Inferior parietal cortex (tissue), 1 donor: ENCODE measurements at regions not wholly inside any gene's neighbourhood (a gene's known extent, or its start where the extent isn't known, plus 50 kb on each side); places are given as distances from the start of the nearest gene placed in this dataset.
"Not testable (repeated sequence)": the region's sequence is repeated elsewhere in the genome, so short reads cannot be mapped to it uniquely, and the experiment has no call there.

Experiments used
- DNase-seq: peaks from one replicate; pipeline ENCODE4 v3.0.0-alpha.2; 2016; ENCODE audit errors: extremely low spot score

- no peak for DNase-seq
Observed at GRCh38 chr3:165716592-165716991, 120.6 kb downstream of the BCHE start.

DNA sequence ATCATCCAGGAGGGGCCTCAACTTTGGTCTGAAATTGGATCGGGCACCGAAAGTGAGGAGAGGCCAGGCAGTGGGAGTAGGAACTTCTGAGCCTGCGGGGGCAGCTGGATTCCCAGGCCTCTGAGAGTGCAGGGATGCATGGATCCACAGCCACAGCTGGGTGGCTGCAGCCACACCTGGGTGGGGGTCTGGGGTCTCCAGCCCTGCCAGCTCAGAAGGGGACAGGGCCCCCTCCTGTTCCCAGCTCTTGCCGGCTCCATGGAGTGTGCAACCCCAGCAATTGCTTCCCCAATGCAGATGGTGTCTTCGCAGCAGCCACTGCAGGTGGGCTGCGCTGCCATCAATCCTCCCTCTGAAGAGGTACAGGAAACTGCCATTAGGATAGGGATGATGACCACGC lies 123.7 kb downstream of the BCHE start:
- DNase-seq = no peak

DNA sequence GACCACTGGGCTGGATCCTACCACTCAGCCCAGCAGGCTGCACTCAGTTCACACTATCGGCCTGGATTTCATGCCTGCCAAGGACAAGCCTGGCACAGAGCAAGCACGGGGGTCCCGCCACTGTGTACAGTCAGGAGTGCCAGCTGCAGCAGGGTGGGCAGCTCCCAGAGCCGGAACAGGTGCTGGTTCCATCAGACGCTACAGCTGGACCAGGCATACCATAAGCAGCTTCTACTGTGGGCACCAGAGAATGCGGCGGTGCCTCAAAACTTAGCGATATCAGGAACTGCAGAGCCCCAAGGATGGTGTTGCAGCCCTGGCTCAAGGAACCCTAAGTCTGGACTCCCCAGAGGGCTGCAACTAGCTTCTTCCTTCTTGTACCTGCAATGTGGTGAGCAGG lies 124.8 kb downstream of the BCHE start:
- no peak for DNase-seq

GRCh38 chr3:165697910-165698309 lies 139.3 kb downstream of the BCHE start:
- DNase-seq = no peak

GRCh38 chr3:165696496-165696895 lies 140.7 kb downstream of the BCHE start:
- no peak for DNase-seq

DNA sequence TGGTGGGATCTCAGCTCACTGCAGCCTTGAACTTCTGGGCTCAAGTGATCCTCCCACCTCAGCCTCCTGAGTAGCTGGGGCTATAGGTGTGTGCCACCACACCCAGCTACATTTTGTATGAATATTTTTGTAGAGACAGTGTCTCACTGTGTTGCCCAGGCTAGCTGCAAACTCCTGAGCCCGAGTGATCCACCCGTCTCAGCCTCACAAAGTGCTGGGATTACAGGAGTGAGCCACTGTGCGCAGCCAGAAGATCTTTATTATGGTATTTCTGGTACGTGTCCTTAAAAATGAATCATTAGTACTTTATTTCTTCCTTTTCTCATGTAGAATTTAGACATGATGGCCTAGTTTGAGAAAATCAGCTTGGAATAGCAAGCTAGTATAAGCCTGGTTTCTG lies 153.3 kb downstream of the BCHE start:
- DNase-seq = no peak

DNA sequence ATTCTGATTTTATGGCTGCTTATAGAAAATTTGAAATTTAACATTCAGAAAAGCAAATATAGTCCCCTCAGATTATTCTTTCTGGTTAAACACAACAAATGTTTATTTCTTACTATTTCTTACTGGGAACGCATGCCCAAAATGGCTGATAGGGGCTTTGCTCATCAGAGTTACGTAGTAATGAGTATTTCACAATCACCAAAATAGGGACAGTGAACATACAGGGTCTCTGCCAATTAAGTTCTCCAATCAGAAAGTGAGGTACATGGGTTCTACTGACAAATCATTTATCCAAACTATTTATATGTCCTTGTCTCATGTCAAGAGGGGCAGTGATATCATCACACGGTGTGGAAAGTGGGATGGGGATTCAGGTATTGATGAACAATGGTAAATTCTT lies 154.5 kb downstream of the BCHE start:
- DNase-seq = no peak

- DNase-seq = no peak
Observed at GRCh38 chr3:165669967-165670366, 167.3 kb downstream of the BCHE start.

DNA sequence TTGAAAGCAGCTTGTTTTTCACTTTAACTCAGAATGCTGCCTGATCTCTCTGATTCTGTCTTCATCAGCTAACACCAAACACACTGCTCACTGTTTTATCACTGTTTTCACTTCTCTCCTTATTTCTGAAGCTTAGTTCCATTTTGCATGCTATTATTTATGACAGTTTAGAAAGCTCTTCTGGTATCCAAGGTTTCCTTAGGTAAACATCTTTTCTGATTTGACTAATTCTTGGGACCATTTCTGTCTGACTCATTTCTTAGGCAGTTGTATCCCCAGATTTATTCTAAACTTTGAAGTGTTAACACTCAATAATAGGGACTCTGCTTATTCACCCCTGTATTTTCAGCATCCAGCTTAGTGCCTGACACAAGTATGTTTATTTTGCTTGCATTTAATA lies 167.7 kb downstream of the BCHE start:
- DNase-seq = no peak

DNA sequence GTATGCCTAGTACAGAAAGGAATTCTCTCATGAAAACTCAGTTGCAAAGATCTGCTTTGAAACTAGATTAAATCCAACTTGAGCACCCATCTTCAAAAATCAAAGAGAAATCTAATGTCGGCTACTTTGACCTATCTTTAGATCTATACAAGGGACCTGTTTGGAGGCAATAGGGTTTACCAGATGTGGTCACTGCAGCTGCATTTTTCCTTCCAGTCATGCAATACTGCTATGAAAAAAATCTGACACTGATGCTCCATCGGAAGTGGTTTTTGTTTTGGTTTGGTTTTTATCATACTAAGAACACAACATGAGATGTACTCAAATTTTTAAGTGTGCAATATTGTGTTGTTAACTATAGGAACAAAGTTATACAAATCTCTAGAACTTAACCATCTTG lies 169.5 kb downstream of the BCHE start:
- DNase-seq = no peak

DNA sequence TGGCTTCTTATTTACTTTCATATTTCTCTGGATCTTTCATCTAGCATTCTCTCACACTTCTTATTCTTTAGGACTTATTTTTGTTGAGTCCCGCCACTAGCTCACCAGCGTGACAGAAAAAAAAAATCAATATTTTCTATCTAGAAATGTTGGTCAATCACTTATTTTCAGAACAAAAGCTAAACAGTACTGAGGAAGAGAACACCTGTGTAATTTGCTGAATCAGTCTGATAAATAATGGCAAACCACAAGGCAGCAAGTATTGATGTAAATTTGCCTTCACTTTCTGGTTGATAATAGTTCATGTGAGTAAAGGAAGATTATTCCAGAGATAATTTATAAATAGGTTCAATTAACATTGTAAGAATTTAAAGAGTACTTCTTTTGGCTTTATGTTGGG lies 179.2 kb downstream of the BCHE start:
- DNase-seq = no peak

DNA sequence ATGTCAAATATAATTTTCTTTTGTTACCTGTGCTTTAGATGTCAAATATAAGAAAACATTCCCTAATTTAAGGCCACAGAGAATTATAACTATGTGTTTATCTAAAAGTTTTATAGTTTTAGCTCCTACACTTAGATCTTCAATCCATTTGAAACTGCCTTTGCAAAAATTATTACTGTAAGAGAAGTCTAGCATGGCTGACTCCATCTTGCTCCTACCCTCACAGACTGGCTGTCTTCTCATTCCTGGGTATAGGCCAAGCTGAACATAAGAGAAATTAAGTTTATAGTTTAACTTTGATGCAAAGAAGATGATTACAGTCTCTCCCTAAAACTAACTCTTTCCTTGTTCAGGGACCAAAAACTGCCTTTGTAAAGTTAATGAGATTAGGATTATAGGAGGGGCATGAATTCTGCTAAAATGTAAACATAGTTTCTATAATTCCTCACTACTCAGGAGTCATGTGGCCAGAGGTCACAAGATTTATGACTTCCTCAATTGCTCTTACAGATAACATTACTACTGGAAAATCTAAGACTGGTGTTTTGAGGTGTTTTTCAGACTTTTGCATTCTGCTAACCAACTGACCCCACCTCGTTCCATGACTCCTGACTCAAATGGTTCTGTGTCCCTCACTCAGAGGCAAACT lies 184.0 kb downstream of the BCHE start:
- DNase-seq = no peak

GRCh38 chr3:165649282-165649681 lies 187.9 kb downstream of the BCHE start:
- not testable (repeated sequence) for DNase-seq

DNA sequence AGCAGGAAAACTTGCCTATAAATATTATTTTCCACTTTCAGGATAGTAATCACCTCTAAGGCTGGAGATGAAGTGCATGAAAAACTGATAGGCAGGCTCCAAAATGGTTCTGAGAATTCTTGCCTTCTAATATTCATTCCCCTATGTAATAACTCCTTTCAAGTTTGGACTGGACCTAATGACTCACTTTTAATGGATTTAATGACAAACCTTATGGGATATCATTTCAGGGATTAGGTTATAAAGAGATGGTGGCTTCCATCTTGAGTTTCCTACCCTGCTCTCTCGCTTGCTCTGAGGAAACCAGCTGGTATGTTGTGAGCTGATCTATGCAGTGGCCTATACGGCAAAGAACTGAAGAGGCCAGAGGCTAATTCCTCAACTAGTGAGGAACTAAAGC lies 192.0 kb downstream of the BCHE start:
- no peak for DNase-seq

DNA sequence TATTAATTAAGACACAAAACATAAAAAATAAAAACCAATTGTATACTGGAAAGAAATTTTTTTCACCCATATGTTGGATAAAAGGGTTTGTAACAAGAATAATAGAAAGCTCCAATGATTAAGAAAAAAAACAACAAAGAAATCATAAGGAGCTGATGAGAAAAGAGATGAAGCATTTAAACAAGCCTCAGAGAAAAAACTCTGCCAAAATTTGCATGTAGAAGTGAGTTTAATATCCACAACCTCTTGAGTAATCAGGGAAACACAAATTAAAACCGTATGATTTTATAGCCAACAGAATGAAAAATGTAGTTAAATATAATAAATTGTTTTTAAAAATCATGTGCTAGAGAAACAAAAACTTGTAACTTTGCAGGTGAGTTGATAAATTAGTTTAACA lies 192.9 kb downstream of the BCHE start:
- DNase-seq = no peak

DNA sequence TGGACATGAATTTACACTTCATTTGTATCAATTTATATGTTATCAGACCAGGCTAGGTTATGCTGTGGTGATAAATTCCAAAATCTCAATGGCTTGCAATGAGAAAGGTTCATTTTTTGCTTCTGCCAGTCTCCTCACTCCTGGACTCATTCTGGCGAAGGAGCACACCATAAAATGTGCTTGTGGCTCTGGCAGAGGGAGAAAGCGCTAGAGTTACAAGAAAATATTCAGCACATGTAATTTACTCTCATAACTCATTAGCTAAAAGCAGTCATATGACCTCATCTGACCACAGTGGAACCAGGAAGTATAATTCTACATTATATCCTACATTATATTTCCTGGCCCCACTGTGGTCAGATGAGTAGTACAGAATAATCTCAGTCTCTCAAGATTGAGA lies 193.8 kb downstream of the BCHE start:
- no peak for DNase-seq

DNA sequence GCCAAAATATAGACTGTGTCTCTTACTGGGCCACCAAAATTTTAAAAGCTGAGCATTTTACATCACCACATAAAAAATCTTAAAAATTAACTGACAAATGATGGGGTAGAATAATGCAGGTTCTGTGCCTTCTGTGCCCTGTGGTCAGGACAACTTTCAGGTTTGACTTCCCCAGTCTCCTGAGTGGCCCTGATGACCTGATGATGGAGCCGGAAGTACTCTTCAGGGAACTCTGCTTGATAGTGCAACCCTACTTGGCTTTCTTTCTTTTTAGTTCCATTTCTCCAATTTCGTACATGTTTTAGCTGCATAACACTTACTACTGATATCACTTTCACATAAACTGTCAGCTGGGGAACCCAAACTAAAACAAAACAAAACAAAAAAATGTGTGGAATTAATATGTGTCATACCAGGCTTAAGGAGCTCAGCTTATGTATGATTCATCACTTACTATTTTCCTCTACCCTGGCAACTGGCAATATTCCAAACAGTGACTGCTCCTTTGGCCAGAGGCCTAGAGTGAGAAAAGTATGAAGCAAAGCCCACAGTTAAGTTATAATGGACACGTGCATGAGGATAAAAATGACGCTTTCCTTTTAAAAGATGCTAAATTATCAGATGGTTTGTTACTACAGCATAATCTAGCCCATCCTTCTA lies 194.3 kb downstream of the BCHE start:
- peak; percentile 49 for DNase-seq

DNA sequence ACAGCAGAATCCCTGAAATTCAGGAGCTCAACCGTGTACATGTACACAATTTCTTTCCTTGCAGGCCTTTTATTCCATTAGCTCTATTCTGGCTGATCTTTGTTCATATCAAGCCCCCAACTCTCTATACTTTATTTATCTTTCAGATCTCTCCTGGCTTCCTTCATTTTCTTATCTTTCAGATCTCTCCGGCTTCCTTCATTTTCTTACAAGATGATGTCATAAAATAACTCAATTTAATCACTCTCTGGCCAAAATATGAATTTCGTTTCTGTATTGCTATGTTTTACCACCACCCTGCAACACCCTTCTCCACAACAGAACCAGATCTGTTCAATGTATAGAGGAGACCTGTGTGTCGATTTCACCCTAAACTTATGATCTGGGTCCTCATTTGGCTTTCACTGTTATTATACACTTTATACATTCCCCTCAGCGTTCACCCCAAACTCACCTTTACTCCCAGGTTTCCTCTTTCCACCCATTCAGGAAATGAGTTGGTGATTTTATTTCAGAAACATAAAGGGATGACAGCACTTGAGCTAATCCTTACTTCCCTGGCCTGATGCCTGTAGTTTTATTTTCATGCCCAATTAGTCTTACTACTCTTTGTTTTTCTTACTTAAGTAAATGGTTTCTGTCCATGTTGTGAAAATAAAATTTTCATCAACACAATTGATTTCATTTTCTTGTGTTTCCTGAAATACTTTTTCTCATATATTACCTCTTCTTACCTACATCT lies 195.5 kb downstream of the BCHE start:
- DNase-seq = no peak

- no peak for DNase-seq
Observed at GRCh38 chr3:165640970-165641369, 196.3 kb downstream of the BCHE start.

- no peak for DNase-seq
Observed at GRCh38 chr3:165640031-165640430, 197.2 kb downstream of the BCHE start.

- no peak for DNase-seq
Observed at GRCh38 chr3:165638034-165638433, 199.2 kb downstream of the BCHE start.

- DNase-seq = no peak
Observed at GRCh38 chr3:165636684-165637015, 200.6 kb downstream of the BCHE start.
